HG02588 (cell line): ENCODE measurements at regions not wholly inside any gene's neighbourhood (a gene's known extent, or its start where the extent isn't known, plus 50 kb on each side); places are given as distances from the start of the nearest gene placed in this dataset.
"Not testable (repeated sequence)": the region's sequence is repeated elsewhere in the genome, so short reads cannot be mapped to it uniquely, and the experiment has no call there.

ENCODE experiments used
- ATAC-seq: cut with Tn5 transposase; IDR thresholded peaks from one replicate; pipeline ENCODE4 v1.9.1; 2021; ENCODE audit warnings: mild to moderate bottlenecking, moderate library complexity; ENCODE audit not compliant: unreplicated experiment

DNA sequence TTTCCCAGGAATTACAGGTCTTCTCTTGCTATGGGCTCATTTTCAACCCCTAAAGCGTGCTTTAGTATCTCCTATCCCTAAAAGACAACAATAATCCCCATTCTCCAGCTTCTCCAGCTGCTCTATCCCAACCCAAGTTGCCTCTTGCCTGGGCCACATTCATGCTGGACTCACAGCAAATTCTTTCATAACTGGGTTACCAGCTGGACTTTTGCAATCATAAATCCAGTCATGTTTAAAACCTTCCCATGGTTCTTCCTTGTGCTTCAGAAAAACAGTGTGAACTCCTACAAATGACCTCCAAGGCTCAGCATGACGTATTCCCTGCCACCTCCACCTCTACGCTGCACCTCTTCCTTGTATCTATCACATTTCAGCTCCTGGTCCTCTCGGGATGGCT lies 346.9 kb downstream of the GADD45G start:
- no peak for ATAC-seq

DNA sequence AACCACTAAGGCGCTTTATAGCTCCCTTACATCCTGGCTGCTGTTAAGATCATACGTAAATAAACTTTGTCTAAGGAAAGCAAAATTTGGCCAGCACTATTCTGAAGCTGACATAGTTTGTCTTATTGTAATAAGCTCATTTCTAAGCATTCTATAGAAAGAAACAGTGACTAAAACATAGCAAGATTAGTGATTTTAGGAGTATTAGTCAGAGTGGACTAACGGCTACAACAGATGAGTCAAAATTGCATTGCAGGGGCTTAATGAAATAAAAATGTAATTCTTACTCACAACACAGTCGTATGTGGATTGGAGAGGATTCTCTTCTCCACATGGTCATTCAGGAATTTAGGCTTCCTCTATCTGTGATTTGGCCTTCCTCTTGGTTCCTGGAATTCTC lies 347.6 kb downstream of the GADD45G start:
- no peak for ATAC-seq

DNA sequence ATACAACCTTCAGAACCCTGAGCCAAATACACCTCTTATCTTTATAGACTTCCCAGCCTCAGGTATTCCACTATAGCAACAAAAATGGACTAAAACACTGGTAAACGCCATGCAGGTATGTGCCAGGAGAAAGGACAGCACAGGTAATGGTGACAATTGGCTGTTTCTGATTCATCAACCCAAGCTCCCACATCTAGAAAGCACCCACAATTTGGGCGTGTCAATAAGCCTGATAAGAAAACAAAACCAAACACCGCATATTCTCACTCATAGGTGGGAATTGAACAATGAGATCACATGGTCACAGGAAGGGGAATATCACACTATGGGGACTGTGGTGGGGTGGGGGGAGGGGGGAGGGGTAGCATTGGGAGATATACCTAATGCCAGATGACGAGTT lies 348.5 kb downstream of the GADD45G start:
- ATAC-seq = not testable (repeated sequence)

DNA sequence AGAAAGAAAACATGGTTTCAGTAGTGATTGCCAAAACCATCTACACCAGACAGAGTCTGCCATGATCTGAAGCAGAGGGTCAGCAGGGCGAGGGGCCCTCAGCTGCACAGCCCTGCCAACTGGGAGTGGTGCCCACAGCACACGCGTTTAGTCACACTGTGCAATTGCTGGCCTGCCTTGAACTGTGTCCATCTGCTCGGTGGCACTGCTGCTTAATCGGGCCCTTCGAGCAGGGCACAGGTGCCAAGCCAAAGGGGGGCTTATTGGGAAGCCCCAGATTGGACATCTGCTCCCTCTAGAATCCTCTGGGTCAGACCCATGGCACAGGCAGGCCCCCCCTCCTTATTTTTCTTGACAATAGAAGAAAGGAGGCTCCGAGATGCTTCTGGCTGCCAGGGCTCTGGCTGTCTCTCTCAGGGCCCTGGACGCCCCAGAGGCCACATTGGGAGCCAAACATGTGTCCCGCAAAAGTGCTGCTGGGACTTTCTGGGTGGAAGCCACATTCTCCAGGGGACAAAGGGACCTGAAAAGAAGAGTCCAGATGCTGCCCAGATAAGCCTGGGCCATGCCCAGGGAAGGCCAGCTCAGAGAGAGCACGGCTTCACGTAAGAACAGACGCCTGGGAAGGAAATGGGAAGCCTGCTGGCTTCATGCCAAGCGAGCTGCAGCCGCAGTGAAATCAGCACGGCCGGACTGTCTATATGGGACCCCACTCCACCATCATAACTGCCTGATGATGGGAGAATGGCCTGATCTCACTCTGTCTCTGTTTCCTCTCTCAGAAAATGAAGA lies 349.2 kb downstream of the GADD45G start:
- no peak for ATAC-seq

DNA sequence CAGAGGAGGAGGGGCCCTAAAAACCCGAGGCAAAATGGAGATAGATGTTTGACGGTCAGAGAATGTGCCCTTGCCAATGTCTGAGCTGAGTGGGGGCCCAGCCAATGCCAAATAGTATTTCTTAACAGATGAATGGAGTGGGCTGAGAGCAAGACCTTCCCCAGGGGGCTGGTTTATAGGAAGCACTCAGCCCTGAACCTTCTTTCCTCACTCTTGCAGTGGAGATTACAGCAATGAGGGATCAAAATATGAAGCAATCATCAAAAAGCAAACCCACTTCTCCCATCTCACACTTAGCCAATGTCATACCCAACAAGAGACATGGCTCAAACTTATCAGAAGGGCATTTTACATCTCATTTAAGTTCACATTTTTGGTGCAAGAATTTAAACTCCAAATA lies 350.3 kb downstream of the GADD45G start:
- no peak for ATAC-seq

DNA sequence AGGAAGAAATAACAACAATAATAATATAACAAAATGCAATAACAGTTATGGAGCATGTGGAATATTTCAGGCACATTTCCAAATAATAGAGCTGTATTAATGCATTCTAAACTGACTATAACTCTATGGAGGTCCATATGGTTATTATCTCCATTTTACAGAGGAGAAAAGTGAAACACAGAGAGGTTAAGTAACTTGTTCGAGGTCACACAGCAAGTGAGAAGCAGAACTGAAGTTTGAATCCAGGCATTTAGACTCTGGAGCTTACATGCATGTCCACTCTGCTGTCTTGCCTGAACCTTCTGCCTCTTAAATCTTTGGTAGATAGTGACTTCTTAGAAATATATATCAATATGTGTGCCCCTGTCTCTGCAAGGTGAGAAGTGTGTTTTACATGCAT lies 350.8 kb downstream of the GADD45G start:
- no peak for ATAC-seq

DNA sequence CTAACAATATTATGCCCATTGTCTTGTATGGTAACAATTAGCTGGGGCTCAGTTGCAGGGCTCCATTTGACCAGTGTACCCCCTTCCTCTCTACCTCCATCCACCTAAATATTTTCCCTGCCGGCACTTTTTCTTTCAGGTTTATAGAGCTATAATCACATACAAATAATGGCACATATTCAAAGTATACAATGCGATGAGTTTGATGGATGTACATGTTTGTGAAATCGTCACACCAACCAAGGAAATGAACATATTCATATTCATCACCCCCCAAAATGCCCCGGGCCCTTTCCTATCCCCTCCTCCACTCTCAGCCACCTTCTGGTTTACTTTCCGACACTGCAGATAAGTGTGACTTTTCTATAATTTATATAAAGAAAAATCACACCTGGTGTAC lies 351.5 kb downstream of the GADD45G start:
- ATAC-seq = no peak

DNA sequence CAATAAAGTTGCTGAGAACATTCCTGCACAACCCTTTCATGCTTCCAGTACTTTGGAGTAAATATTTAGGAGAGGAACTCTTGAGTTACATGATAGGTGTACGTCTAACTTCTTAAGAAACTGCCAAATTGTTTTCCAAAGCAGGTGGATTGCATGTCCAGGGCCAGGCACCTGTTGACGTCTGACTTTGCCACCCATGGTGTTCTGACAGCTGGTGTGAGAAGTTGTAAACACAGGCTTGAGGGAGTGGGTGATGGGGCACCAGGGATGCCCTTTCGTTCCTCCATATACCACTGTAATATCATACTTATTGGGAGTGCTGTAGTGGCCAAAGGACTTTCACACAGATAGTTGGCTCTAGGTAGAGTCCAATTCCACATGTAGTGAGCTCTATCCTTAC lies 352.1 kb downstream of the GADD45G start:
- ATAC-seq = no peak

DNA sequence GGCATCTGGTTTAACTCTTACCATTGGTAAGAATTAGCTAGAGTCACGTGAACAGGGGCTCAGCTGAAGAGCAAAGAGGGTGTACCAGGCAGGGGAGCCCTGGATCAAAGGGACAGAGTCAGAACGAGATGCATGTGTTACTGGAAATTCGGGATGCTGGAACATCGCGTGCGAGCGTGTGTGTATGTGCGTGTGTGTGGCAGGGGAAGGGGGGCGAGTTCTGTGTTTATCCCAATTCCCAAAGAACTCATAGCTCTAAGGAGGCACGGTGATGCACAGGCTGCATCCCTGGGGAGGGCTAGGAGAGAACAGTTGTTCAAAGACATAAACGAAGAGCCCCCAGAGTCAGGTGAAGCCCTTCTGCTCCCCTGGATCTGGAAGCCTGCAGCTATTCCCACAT lies 353.3 kb downstream of the GADD45G start:
- no peak for ATAC-seq

DNA sequence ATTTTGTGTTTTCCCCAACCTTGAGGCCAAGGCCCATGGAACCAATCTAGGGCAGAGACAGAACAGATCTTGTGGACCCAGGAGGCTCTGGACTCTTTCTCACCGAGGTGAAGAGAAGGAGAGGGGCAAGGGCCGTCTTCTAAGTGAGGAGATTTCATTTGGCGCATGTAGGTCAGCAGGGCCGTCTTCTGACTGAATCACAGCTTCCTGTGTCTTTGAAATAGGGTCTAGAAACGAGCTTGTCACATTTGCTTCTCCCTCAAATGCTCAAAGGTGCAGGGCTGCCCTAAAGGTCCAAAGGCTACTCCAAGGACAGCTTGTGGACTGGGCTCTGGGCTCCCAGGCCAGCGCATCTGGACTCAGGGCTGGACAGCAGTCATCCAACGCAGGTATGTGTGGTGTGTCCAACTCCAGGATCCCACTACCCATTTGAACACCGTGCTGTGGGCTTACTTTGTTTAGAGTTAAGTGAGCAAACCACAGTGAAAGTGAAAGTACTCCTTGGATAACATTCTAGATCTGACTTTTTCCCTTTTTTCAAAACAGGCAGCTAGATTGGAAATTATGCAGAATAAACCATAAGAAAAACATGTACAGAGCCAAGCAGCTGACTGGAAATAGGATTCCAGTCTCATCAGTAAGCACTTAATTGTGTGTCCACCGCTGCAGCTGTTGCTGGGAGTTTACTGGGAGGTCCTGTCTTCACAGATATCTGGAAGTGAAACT lies 357.0 kb downstream of the GADD45G start:
- no peak for ATAC-seq

DNA sequence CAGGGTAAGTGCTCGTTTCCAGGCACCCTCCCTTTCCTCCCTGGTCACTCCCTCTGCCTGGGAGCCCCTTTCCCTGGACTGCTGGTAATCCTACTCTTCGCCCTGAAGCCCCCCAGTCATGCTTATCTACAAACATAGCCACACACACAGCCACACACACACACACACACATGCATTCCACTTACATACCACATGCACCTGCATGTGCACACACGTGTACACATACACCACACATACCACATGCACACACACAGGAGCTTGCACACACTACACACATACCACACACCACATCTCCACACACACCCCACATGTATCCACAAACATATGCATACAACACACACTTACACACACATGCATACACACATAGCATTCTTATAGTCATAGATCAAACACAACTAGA lies 358.5 kb downstream of the GADD45G start:
- no peak for ATAC-seq

DNA sequence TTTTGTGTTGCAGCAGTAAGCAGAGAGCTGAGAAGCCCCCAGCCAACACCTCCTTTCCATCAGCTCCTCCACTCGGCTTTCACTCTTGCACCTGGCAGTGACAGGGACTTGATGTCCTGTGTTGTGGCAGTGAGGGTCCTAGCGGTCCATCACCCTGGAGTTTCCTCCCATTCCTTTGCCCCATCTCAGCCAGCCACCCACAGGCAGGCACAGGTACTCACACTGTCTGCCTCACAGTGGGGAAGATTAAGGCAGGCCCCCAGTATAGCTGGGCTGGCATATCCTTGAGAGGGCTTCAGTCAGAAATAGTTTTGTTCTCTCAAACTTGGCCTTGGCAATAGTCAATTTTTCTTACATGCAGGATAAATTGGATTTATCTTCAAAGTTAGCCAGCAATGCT lies 362.7 kb downstream of the GADD45G start:
- no peak for ATAC-seq

DNA sequence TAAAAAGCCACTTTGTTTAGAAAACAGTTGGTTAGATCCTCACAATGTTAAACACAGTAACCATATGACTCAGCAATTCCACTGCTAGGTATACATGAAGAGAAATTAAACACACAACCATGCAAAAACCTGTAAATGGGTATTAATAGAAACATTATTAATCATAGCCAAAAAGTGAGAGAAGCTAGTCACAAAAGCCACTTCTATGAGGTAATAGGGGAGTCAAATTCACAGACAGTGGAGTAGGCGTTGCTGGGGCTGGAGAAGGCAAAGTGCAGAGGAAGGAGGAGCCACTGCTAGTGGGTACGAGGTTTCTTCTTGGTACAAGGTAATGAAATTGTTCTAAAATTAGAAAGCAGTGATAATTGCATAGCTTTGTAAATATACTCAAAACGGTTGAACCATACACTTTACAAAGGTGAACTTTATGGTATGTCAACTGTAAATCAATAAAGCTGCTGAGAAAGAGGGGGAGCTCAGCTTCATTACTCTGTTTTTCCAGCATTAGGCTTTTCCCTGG lies 364.4 kb downstream of the GADD45G start:
- no peak for ATAC-seq

DNA sequence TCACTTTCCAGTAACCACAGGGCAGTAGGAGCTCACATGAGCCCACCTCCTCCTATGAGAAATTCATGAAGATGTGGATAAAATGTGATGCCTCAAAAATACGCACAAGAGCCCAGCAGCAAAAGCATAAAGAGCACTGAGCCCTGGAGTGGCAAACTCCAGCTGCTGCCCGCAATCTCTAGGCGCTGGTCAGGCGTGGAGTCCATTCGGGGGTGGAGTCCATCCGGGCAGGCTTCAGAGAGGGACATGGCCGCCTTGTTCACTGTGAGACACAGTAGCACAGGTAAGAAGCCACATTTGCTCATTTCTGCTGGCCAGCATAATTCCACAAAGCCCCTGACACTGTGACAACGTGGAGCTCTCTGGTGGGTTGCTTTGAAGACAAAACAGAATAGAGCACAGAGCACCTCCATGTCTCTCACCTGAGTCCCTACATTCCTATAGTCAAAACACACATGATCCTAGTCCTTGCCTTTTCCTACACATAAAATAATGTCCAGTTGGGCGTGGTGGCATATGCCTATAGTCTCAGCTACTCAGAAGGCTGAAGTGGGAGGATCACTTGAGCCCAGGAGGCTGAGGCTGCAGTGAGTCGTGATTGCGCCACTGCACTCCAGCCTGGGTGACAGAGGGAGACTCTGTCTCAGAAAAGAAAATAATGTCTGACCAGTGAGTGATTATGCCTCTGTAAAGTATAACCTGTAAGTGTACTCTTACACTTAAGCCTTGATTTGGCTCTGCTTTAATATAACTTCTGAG lies 365.2 kb downstream of the GADD45G start:
- ATAC-seq = no peak

DNA sequence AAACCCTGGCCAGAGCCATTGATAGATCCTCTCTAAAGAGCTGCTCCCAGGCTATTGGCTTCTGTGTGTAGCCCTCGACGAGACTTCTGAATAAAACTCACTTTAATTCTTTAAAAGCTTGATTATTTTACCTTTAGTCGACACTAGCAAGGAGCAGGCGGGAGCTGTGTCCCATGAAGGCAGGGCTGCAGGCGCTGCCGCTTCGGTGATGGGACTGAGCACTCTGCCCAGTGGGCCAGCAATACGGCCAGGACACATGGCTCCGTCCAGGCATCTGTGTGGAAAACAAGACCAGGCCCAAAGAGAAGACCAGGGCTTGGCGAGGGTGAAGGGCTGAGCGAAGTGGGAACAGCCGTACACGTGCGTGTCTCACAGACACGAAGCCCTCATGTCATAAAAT lies 365.9 kb downstream of the GADD45G start:
- ATAC-seq = no peak

DNA sequence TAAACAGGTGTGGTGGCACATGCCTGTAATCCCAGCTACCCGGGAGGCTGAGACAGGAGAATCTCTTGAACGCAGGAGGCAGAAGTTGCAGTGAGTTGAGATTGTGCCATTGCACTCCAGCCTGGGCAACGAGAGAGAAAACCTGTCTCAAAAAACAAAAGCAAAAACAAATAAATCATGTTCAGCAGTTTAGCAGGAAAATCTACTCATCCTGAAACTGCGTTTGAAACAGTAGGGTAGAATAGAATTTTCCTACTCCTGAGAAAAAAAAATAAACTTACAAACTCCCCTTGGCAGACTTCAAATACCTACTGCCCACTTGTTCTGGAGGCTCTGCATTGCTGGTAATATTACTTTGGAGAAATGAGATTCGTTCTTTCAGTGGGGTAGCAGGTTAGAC lies 367.7 kb downstream of the GADD45G start:
- no peak for ATAC-seq

DNA sequence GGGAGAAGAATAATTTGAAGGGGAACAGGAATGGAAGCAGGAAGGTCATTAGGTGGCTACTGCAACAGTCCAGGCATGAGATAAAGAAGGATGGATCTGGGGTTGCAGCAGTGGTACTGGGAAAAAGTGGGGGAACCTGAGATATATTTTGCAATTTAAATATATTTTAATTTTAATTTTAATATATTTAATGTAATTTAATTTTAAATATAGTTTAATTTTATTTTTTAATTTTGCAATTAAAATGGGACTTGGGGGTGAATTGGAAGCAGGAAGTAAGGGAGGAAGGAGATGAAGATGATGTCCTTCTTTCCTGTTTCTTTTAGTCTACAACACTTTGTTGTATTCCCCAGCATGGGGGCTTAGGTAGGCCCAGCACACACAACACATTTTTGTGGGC lies 369.8 kb downstream of the GADD45G start:
- ATAC-seq = no peak

DNA sequence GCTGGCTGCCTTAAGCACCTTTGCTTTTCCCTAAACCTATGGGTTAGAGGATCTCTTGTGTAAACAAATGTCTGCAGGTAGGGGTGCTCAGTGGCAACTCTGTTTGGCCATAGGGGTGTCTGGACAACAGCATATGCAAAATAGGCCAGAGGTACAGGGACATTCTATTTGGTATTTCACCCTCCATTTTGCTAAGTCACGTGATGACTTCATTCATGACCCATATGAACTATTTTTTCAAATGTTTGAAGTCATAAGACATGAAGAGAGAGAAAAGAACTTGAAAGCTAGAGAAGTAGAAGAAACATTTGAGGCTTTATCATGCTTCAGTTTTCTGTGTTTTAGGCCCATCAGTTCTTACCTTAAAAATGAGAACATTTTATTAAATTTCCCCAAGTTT lies 370.2 kb downstream of the GADD45G start:
- no peak for ATAC-seq

DNA sequence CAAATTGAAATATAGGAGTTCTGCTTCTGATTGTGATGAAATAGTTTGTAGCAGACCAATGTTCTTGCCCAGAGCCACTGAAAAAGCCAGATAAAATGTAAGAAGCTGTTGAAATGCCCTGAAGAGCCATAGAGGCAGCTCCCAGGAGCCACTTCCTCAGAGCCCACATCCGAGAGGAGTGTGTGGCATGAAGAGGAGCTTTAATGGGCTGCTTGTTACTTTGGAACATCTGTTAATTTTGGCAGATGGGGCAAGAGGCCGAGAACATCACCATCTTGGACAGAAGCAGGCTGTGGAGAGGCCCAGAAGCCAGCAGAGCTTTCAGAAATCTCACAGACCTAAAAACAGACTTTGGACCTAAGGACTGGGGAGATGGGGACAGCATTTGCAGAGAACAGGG lies 370.8 kb downstream of the GADD45G start:
- no peak for ATAC-seq

DNA sequence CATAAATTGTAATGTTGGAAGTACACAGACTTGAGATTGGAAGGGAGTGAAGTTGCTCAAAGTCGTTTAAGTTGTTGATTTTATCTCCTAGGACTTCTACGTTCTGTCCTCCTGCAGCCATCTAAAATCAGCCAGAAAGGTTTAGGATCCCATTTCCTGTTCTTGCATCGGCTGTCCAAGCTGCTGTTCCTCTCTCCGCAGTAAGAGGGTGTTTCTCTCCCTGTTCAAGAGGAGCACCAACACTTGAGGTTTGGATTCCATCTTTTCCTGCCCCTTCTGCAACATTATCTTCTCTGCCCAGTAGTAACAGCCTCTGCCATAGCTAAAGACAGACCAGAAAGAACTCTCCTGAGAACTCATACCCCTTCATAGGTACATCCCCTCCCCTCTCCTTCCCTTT lies 373.4 kb downstream of the GADD45G start:
- no peak for ATAC-seq

DNA sequence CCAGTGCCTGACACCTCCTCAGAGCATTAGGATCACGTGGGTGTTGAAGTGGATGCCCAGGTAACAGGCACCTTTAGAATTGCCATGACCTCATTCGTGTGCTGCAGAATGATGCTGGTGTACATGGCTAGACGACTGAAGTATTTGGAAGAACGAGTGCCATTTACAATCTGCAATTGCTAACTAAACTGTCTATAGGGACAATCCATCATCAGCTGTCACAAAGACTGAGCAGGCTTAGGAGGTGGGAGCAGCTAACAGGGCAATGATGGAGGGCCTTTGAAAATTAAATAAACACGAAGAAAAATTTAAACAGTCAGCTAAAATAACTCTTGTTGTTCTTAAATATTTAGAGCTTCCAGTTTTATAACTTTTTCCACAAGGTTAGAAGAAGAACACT lies 375.8 kb downstream of the GADD45G start:
- ATAC-seq = no peak

DNA sequence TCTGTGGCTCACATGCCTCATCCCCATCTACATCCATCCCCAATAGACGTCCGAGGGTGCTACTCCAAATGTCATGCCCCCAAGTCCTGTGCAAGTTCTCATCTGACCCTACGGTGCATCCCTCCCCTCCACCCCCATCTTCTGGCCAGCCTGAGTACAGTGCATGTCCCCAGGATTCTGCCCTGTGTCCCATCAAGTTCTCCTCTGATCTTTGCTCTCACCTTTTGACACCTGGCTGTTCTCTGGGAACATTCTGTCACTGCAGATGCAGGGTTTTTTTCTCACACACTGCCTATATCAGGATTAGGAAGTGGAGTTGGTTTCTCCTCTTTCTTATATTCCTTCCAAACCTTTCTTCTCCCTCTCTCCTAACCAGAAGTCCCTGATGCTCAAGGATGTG lies 377.2 kb downstream of the GADD45G start:
- ATAC-seq = no peak
